ENCODE measurements at regions not wholly inside any gene's neighbourhood (a gene's known extent, or its start where the extent isn't known, plus 50 kb on each side); places are given as distances from the start of the nearest gene placed in this dataset.

GRCh38 chr2:145729481-145729880, 1209.6 kb upstream of the ZEB2 start (continued):
- no peak for TF ChIP-seq ZNF462 (CRISPR knock-in tag; IDR thresholded peaks at IDR 0.05)

DNA sequence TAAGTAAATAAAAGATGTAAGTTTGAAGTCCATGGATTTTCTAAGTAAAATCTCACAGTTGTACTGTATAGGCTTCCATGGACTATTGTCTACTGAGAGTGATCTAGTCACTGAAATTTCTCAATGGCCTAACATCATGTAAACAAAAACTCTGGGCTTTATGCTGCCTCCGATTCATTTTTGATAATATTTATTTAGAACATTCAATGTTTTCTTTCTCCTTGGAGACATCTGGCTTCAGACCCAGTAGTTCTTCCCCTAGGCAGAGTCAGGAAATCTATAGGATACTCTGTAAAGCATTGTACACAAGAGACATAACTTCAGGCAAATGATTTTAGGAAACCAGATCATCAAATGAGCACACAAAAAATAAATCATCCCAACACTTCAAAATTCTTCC, 1208.6 kb upstream of the ZEB2 start:
- no peak overlapping the region for H3K4me3 ChIP-seq
- H3K36me3 ChIP-seq (ENCODE audit: insufficient read depth): no peaks in the 10 kb centered on the region
- H3F3A ChIP-seq (replicated peaks; ENCODE audit: low read depth): no peaks in the 10 kb centered on the region
- peaks cover 2% of the 10 kb centered on the region for H3K27me3 Mint-ChIP-seq (ENCODE audit: insufficient read depth, low read depth, poor library complexity)
- no peak overlapping the region for H3K27ac ChIP-seq (ENCODE audit: low read depth)
- H3K4me2 ChIP-seq: no peak overlapping the region
- H3K9me3 Mint-ChIP-seq: no peaks in the 10 kb centered on the region; the same call in 1 of the 3 replicates
- no peak overlapping the region for H2AFZ ChIP-seq
- peaks cover 11% of the 10 kb centered on the region; the same call in 1 of the 2 replicates for H3K9me2 ChIP-seq (ENCODE audit: insufficient read depth)
- no peaks in the 10 kb centered on the region for H3K36me3 Mint-ChIP-seq (ENCODE audit: low read depth)
- H3K4me1 ChIP-seq (ENCODE audit: insufficient read depth): no peaks in the 10 kb centered on the region
- no peak overlapping the region for H3K4me3 Mint-ChIP-seq
- ATAC-seq (no peak), DNase-seq (ENCODE audit: low spot score) (no peak)
- no peaks in the 10 kb centered on the region for H3K4me1 Mint-ChIP-seq
- no peak overlapping the region for H3K27ac Mint-ChIP-seq
- no peaks in the 10 kb centered on the region for H3K27me3 ChIP-seq (ENCODE audit: insufficient read depth)
- H3K79me2 ChIP-seq (replicated peaks; ENCODE audit: insufficient read depth): no peaks in the 10 kb centered on the region
- no peaks in the 10 kb centered on the region for H4K20me1 ChIP-seq (replicated peaks; ENCODE audit: insufficient read depth)
- TF ChIP-seq, protein P1, sequence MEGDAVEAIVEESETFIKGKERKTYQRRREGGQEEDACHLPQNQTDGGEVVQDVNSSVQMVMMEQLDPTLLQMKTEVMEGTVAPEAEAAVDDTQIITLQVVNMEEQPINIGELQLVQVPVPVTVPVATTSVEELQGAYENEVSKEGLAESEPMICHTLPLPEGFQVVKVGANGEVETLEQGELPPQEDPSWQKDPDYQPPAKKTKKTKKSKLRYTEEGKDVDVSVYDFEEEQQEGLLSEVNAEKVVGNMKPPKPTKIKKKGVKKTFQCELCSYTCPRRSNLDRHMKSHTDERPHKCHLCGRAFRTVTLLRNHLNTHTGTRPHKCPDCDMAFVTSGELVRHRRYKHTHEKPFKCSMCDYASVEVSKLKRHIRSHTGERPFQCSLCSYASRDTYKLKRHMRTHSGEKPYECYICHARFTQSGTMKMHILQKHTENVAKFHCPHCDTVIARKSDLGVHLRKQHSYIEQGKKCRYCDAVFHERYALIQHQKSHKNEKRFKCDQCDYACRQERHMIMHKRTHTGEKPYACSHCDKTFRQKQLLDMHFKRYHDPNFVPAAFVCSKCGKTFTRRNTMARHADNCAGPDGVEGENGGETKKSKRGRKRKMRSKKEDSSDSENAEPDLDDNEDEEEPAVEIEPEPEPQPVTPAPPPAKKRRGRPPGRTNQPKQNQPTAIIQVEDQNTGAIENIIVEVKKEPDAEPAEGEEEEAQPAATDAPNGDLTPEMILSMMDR (conservative IDR thresholded peaks at IDR 0.05; ENCODE audit: low read depth in 2 of 2): no peak
- TF ChIP-seq ZNF114 (CRISPR knock-in tag; IDR thresholded peaks at IDR 0.05): no peak
- no peak for TF ChIP-seq EZH2phosphoT487 (IDR thresholded peaks at IDR 0.05; ENCODE audit: unreplicated experiment)
- no peak for TF ChIP-seq POLR2AphosphoS5 (IDR thresholded peaks at IDR 0.05; ENCODE audit: low read depth)
- TF ChIP-seq JUNB (IDR thresholded peaks at IDR 0.05; ENCODE audit: unreplicated experiment): no peak
- TF ChIP-seq ZNF462 (CRISPR knock-in tag; IDR thresholded peaks at IDR 0.05): no peak
- no peak for TF ChIP-seq ZNF331 (CRISPR knock-in tag; IDR thresholded peaks at IDR 0.05; ENCODE audit: low read depth)
- TF ChIP-seq NANOG (IDR thresholded peaks at IDR 0.05; ENCODE audit: borderline replicate concordance): no peak

All from GM23338 (cell line).